ENCODE measurements at regions not wholly inside any gene's neighbourhood (a gene's known extent, or its start where the extent isn't known, plus 50 kb on each side); places are given as distances from the start of the nearest gene placed in this dataset.

- Mint-ChIP-seq H3K27ac (no peak overlapping the region), H3K4me3 (no peak overlapping the region), H3K4me1 (no peaks in the 10 kb centered on the region), H3K27me3 (peaks cover 15% of the 10 kb centered on the region), H3K9me3 (ENCODE audit: insufficient read depth) (no peaks in the 10 kb centered on the region)
- 100% methylated on average over 1 of the region's 3 CpGs for WGBS (ENCODE audit: insufficient coverage)
- intact Hi-C loops (cut with micrococcal nuclease), result no loop called here
- no peak overlapping the region for H3K9ac ChIP-seq (ENCODE audit: low read length)
- H3K9me3 ChIP-seq (ENCODE audit: control extremely low read depth in 1 of 3, control insufficient read depth in 2 of 3, insufficient read depth in 1 of 3, low read length in 2 of 3), result no peaks in the 10 kb centered on the region
- CTCF ChIA-PET, result no interaction called here
- DNase-seq (no peak), ATAC-seq (ENCODE audit: low read depth) (no peak)
- no peaks in the 10 kb centered on the region for H4K20me1 ChIP-seq (ENCODE audit: control insufficient read depth, insufficient read depth, low read length, poor library complexity, severe bottlenecking)
- no peak for TF ChIP-seq EZH2 (IDR thresholded peaks at IDR 0.05; ENCODE audit: borderline replicate concordance, insufficient read depth, low read depth, low read length, poor library complexity, severe bottlenecking)
- H3K4me1 ChIP-seq (ENCODE audit: control insufficient read depth in 2 of 2, insufficient read depth in 2 of 2, low read length in 2 of 2), result no peaks in the 10 kb centered on the region
- H3K27ac ChIP-seq (ENCODE audit: low read length in 2 of 2), result no peak overlapping the region
- no peaks in the 10 kb centered on the region for H3K36me3 ChIP-seq (replicated peaks in 1 of 2; ENCODE audit: control extremely low read depth in 1 of 2, control insufficient read depth in 1 of 2, extremely low read depth in 1 of 2, insufficient read depth in 2 of 2, low read length in 1 of 2)
- H3K4me2 ChIP-seq (replicated peaks; ENCODE audit: low read depth, low read length, poor library complexity, severe bottlenecking), result no peak overlapping the region
- H3K79me2 ChIP-seq (ENCODE audit: control insufficient read depth, insufficient read depth, low read length), result no peaks in the 10 kb centered on the region
- POLR2A ChIA-PET, result no interaction called here
- no peak overlapping the region for H3K4me3 ChIP-seq (ENCODE audit: control extremely low read depth in 1 of 5, extremely low read depth in 1 of 5, insufficient read depth in 1 of 5, low read depth in 2 of 5, low read length in 4 of 5)
- no peak overlapping the region for H2AFZ ChIP-seq (ENCODE audit: insufficient read depth, low read depth, low read length, poor library complexity, severe bottlenecking)
- H3K27me3 ChIP-seq (replicated peaks in 1 of 4; ENCODE audit: control extremely low read depth in 1 of 4, control insufficient read depth in 3 of 4, insufficient read depth in 4 of 4, low read length in 3 of 4), result no peaks in the 10 kb centered on the region
Measured at GRCh38 chr7:26987338-26987737, 108.5 kb downstream of the HOXA1 start.

DNA sequence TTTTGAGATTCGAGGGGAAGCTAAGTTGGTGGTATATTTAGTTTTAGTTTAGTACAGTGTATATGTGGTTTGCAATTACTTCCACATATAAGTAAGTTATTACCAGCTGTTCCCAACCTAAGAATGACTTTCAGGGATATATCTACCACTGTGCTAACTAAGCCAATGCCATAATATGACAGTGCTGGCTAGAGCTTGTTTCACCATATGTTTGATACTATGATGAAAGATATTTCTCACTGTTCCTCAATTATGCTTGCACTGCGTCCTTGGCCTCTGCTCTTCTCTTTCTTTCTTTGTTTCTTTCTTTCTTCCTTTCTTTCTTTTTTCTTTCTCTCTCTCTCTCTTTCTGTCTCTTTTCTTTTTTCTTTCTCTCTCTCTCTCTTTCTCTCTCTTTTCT is 113.8 kb upstream of the SKAP2 start:
- ChIA-PET CTCF (no interaction called here), POLR2A (no interaction called here)
- ATAC-seq (ENCODE audit: low read depth) (no peak), DNase-seq (no peak)
- Histone ChIP-seq H3K4me1 (ENCODE audit: control insufficient read depth in 2 of 2, insufficient read depth in 2 of 2, low read length in 2 of 2) (no peaks in the 10 kb centered on the region), H4K20me1 (ENCODE audit: control insufficient read depth, insufficient read depth, low read length, poor library complexity, severe bottlenecking) (no peaks in the 10 kb centered on the region), H2AFZ (ENCODE audit: insufficient read depth, low read depth, low read length, poor library complexity, severe bottlenecking) (no peak overlapping the region), H3K79me2 (ENCODE audit: control insufficient read depth, insufficient read depth, low read length) (no peaks in the 10 kb centered on the region), H3K27me3 (replicated peaks in 1 of 4; ENCODE audit: control extremely low read depth in 1 of 4, control insufficient read depth in 3 of 4, insufficient read depth in 4 of 4, low read length in 3 of 4) (no peaks in the 10 kb centered on the region), H3K9me3 (ENCODE audit: control extremely low read depth in 1 of 3, control insufficient read depth in 2 of 3, insufficient read depth in 1 of 3, low read length in 2 of 3) (peaks cover 0 to 15% (median 6%) of the 10 kb centered on the region in 3 donors), H3K4me3 (ENCODE audit: control extremely low read depth in 1 of 5, extremely low read depth in 1 of 5, insufficient read depth in 1 of 5, low read depth in 2 of 5, low read length in 4 of 5) (no peak overlapping the region), H3K9ac (ENCODE audit: low read length) (no peak overlapping the region), H3K27ac (ENCODE audit: low read length in 2 of 2) (no peak overlapping the region), H3K36me3 (replicated peaks in 1 of 2; ENCODE audit: control extremely low read depth in 1 of 2, control insufficient read depth in 1 of 2, extremely low read depth in 1 of 2, insufficient read depth in 2 of 2, low read length in 1 of 2) (no peaks in the 10 kb centered on the region), H3K4me2 (replicated peaks; ENCODE audit: low read depth, low read length, poor library complexity, severe bottlenecking) (no peak overlapping the region)
- Mint-ChIP-seq H3K9me3 (ENCODE audit: insufficient read depth) (no peaks in the 10 kb centered on the region), H3K27me3 (peaks cover 33% of the 10 kb centered on the region), H3K27ac (no peak overlapping the region), H3K4me3 (no peak overlapping the region), H3K4me1 (no peaks in the 10 kb centered on the region)
- no CpG with 5 or more reads among the region's 2 CpGs for WGBS (ENCODE audit: insufficient coverage)
- TF ChIP-seq EZH2 (IDR thresholded peaks at IDR 0.05; ENCODE audit: borderline replicate concordance, insufficient read depth, low read depth, low read length, poor library complexity, severe bottlenecking), result no peak
- no peak for TF ChIP-seq CTCF (IDR thresholded peaks at IDR 0.05)
- intact Hi-C loops (cut with micrococcal nuclease), result no loop called here
